Esophagus muscularis mucosa (tissue), 4 donors: ENCODE measurements at regions not wholly inside any gene's neighbourhood (a gene's known extent, or its start where the extent isn't known, plus 50 kb on each side); places are given as distances from the start of the nearest gene placed in this dataset.
A peak's percentile ranks its signal among the peaks of the same experiment; 100 is the strongest.

ENCODE experiments used
- DNase-seq: peaks from one replicate; pipeline ENCODE4 v3.0.0-alpha.2; 2017; ENCODE audit errors: extremely low spot score
- H3K27ac ChIP-seq, 4 donors: fragments of 200-600 bp; sonication (generic); replicated peaks in 1 of 4; 1 replicate in 3 of 4; 2 replicates in 1 of 4; pipeline ENCODE4 v1.5.1; 2016 to 2019; ENCODE audit warnings: mild to moderate bottlenecking in 1 of 4
- H3K27me3 ChIP-seq, 4 donors: fragments of 200-600 bp; sonication (generic); one replicate each; pipeline versions ENCODE4 v1.5.1 to v1.6.0; 2016 to 2019
- H3K36me3 ChIP-seq, 4 donors: fragments of 200-600 bp; sonication (generic); one replicate each; pipeline ENCODE4 v1.5.1; 2016 to 2019
- H3K4me1 ChIP-seq, 4 donors: fragments of 200-600 bp; sonication (generic); one replicate each; pipeline ENCODE4 v1.5.1; 2016 to 2019
- H3K4me3 ChIP-seq, 4 donors: fragments of 200-600 bp; sonication (generic); 1 replicate in 2 of 4; 2 replicates in 2 of 4; pipeline ENCODE4 v1.5.1; 2016 to 2019; ENCODE audit warnings: mild to moderate bottlenecking in 4 of 4, moderate library complexity in 1 of 4
- H3K9me3 ChIP-seq, 4 donors: fragments of 200-600 bp; sonication (generic); 1 replicate in 3 of 4; 2 replicates in 1 of 4; pipeline ENCODE4 v1.5.1; 2016 to 2019
- EP300 ChIP-seq: sonication (generic); formaldehyde crosslinking; IDR thresholded peaks from one replicate; pipeline ENCODE4 v1.6.1; 2017; ENCODE audit warnings: antibody characterized with exemption
- POLR2A ChIP-seq: fragments of 450-650 bp; IDR thresholded peaks from one replicate; pipeline ENCODE4 v1.6.1; 2017; ENCODE audit warnings: antibody characterized with exemption, moderate library complexity, mild to moderate bottlenecking, low read depth
- POLR2AphosphoS5 ChIP-seq, 2 donors: sonication (generic); formaldehyde crosslinking; IDR thresholded peaks; one replicate each; pipeline ENCODE4 v1.6.1; 2017; ENCODE audit warnings: antibody characterized with exemption in 2 of 2
- WGBS: methylation state at CpG from one replicate; pipeline ENCODE4 v1.1.5; 2018; 5-methylcytosine and 5-hydroxymethylcytosine counted together
- intact Hi-C: fragments of 100-400 bp; cut with DNase I; formaldehyde crosslinking; loops from one replicate; pipeline ENCODE4 v1.15.1; 2023
- TF ChIP-seq, protein P1 (sequence below), 3 experiments: fragments of 200-600 bp in 2 of 3; fragments of 450-650 bp in 1 of 3; sonication (generic) in 2 of 3; IDR thresholded peaks; one replicate each; pipeline ENCODE4 v1.5.1; 2017 to 2019; ENCODE audit warnings: antibody characterized with exemption in 3 of 3, mild to moderate bottlenecking in 2 of 3, moderate library complexity in 1 of 3

DNA sequence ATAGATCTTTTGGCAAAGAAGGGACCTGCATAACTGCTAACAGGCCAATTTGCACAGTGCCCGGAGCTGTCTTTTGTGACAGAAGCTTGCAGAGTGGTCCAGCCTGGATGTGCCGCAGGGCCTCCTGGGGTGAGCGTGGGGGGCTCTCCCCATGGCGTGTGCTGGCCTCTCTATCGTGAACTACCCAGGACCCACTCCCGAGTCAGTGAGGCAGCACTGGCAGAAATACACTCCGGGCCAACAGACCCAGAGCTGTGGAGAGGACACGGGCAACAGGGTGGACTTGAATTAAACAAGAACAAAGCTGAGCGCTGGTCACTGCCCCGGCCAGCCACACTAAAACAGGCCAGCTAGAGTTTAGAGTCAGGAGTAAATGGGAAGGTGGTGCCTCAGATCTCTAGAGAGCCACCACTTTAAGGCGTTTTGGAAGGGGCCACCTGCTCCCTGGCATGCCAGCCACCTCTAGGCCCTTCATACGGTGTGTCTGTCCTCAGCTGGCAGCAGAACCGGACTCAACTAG is 152.1 kb downstream of the KLF13 start:
- H3K27ac ChIP-seq: no peak overlapping the region
- H3K36me3 ChIP-seq: no peaks in the 10 kb centered on the region
- H3K4me1 ChIP-seq: peaks cover 0 to 10% (median 3%) of the 10 kb centered on the region in 4 donors
- no peak overlapping the region for H3K4me3 ChIP-seq
- H3K9me3 ChIP-seq: no peaks in the 10 kb centered on the region
- 89% methylated on average over 3 of the region's 13 CpGs for WGBS
- H3K27me3 ChIP-seq: peaks cover 0 to 19% (median 8%) of the 10 kb centered on the region in 4 donors
- TF ChIP-seq EP300 (no peak), POLR2AphosphoS5 (IDR thresholded peaks at IDR 0.05) (no peak), POLR2A (no peak)
- TF ChIP-seq, protein P1, sequence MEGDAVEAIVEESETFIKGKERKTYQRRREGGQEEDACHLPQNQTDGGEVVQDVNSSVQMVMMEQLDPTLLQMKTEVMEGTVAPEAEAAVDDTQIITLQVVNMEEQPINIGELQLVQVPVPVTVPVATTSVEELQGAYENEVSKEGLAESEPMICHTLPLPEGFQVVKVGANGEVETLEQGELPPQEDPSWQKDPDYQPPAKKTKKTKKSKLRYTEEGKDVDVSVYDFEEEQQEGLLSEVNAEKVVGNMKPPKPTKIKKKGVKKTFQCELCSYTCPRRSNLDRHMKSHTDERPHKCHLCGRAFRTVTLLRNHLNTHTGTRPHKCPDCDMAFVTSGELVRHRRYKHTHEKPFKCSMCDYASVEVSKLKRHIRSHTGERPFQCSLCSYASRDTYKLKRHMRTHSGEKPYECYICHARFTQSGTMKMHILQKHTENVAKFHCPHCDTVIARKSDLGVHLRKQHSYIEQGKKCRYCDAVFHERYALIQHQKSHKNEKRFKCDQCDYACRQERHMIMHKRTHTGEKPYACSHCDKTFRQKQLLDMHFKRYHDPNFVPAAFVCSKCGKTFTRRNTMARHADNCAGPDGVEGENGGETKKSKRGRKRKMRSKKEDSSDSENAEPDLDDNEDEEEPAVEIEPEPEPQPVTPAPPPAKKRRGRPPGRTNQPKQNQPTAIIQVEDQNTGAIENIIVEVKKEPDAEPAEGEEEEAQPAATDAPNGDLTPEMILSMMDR (IDR thresholded peaks at IDR 0.05): no peak
- no peak for DNase-seq
- intact Hi-C loops: no loop called here

DNA sequence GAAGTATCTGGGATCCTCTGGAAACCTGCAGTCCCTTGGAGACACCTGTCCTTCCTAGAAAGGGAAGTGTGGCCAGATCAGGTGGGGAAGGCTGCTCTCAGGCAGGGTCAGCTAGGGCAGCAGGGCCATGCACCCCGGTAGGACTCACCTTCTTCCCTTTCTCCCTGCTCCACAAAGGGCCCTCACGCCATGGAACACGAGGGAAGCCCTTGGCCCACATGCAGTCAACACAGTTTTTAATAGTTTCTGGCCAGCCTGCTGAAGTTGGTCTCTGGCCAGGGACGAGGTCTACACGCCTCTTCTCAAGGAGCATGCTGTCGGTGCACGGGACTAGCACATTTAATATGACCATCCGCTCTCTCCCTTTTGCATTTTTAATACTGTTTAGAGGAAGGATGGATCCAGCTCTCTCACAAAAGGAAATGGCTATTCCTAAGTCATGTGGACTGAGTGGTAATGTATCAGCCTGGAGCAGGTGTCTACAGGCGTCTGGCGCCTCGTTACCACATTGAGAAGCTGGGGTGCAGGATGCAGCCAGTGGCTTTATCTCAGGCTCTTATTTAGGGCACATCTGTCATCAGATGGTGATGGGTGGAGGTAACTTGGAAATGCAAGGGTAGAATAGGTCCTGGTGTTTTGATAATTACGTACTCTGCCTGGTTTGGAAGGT is 153.9 kb downstream of the KLF13 start:
- DNase-seq: no peak
- intact Hi-C loops: no loop called here
- H3K4me3 ChIP-seq: no peak overlapping the region
- peaks cover 0 to 10% (median 3%) of the 10 kb centered on the region in 4 donors for H3K4me1 ChIP-seq
- H3K36me3 ChIP-seq: no peaks in the 10 kb centered on the region
- TF ChIP-seq EP300 (no peak), POLR2A (no peak), POLR2AphosphoS5 (IDR thresholded peaks at IDR 0.05) (no peak)
- TF ChIP-seq, protein P1 (IDR thresholded peaks at IDR 0.05): no peak
- peaks cover 0 to 32% (median 10%) of the 10 kb centered on the region in 4 donors for H3K27me3 ChIP-seq
- 70% methylated on average over 12 of the region's 12 CpGs for WGBS
- H3K27ac ChIP-seq: no peak overlapping the region
- H3K9me3 ChIP-seq: no peaks in the 10 kb centered on the region

- TF ChIP-seq, protein P1 (IDR thresholded peaks at IDR 0.05): no peak
- no peak for TF ChIP-seq EP300
- TF ChIP-seq POLR2AphosphoS5 (IDR thresholded peaks at IDR 0.05): no peak
- TF ChIP-seq POLR2A: no peak
- 92% methylated on average over 3 of the region's 3 CpGs for WGBS
- Histone ChIP-seq H3K4me1 (peaks cover 0 to 10% (median 3%) of the 10 kb centered on the region in 4 donors), H3K27me3 (peaks cover 0 to 32% (median 10%) of the 10 kb centered on the region in 4 donors), H3K27ac (no peak overlapping the region), H3K4me3 (no peak overlapping the region), H3K36me3 (no peaks in the 10 kb centered on the region), H3K9me3 (no peaks in the 10 kb centered on the region)
- no peak for DNase-seq
- intact Hi-C loops: no loop called here
These were observed 154.5 kb downstream of the KLF13 start for GRCh38 chr15:31481142-31481541.

GRCh38 chr15:31482122-31482922 is 155.7 kb downstream of the KLF13 start:
- 94% methylated on average over 38 of the region's 38 CpGs for WGBS
- H3K27me3 ChIP-seq: peaks cover 0 to 32% (median 10%) of the 10 kb centered on the region in 4 donors
- H3K27ac ChIP-seq: no peak overlapping the region
- peaks cover 0 to 5% (median 2%) of the 10 kb centered on the region in 4 donors for H3K36me3 ChIP-seq
- H3K4me3 ChIP-seq: peak overlapping the region in 1 of 4 donors; percentile 39
- peaks cover 0 to 10% (median 3%) of the 10 kb centered on the region in 4 donors for H3K4me1 ChIP-seq
- intact Hi-C loops: no loop called here
- H3K9me3 ChIP-seq: no peaks in the 10 kb centered on the region
- no peak for DNase-seq
- TF ChIP-seq EP300 (no peak), POLR2AphosphoS5 (IDR thresholded peaks at IDR 0.05) (no peak), POLR2A (no peak)
- TF ChIP-seq, protein P1 (IDR thresholded peaks at IDR 0.05): no peak
